Neural cell (in vitro differentiated cells): ENCODE measurements at regions not wholly inside any gene's neighbourhood (a gene's known extent, or its start where the extent isn't known, plus 50 kb on each side); places are given as distances from the start of the nearest gene placed in this dataset.

Source experiments
- H2AFZ ChIP-seq: fragments of 200-600, 300-800 bp; sonication (generic), shearing (Covaris generic); 2 replicates; pipeline ENCODE4 v1.6.0; 2014; ENCODE audit warnings: low read depth, mild to moderate bottlenecking, antibody characterized with exemption, low read length, moderate library complexity
- H3F3A ChIP-seq: fragments of 200-600 bp; shearing (Covaris generic); 2 replicates; pipeline ENCODE4 v1.6.1; 2016; ENCODE audit warnings: mild to moderate bottlenecking, moderate library complexity, mixed read lengths, antibody characterized with exemption, low read length; ENCODE audit not compliant: insufficient read depth, poor library complexity, severe bottlenecking
- H3K27ac ChIP-seq: fragments of 200-600, 300-800 bp; sonication (generic), shearing (Covaris generic); 2 replicates; pipeline ENCODE4 v1.5.1; 2014; ENCODE audit warnings: mild to moderate bottlenecking, low read length, moderate library complexity
- H3K27me3 ChIP-seq: fragments of 300-800, 200-600 bp; sonication (generic), shearing (Covaris generic); 2 replicates; pipeline ENCODE4 v1.6.0; 2014; ENCODE audit warnings: mild to moderate bottlenecking, low read depth, low read length, moderate library complexity; ENCODE audit not compliant: insufficient read depth
- H3K36me3 ChIP-seq: fragments of 300-800, 200-600 bp; sonication (generic), shearing (Covaris generic); 2 replicates; pipeline ENCODE4 v1.5.1; 2014; ENCODE audit warnings: mild to moderate bottlenecking, antibody characterized with exemption, low read length, moderate library complexity; ENCODE audit not compliant: insufficient read depth
- H3K4me2 ChIP-seq: fragments of 300-800, 200-600 bp; sonication (generic), shearing (Covaris generic); 2 replicates; pipeline ENCODE4 v1.6.0; 2014; ENCODE audit warnings: mild to moderate bottlenecking, low read length
- H3K4me3 ChIP-seq: fragments of 300-800, 200-600 bp; sonication (generic), shearing (Covaris generic); 2 replicates; pipeline ENCODE4 v1.5.1; 2014; ENCODE audit warnings: mild to moderate bottlenecking, low read length, moderate library complexity
- H3K79me2 ChIP-seq: fragments of 200-600 bp; shearing (Covaris generic); replicated peaks from 2 replicates; pipeline ENCODE4 v1.6.0; 2014; ENCODE audit warnings: mild to moderate bottlenecking, low read length, moderate library complexity; ENCODE audit not compliant: insufficient read depth
- H3K9ac ChIP-seq: fragments of 300-800, 200-600 bp; sonication (generic), shearing (Covaris generic); 2 replicates; pipeline ENCODE4 v1.6.1; 2016; ENCODE audit warnings: mild to moderate bottlenecking, low read length, mixed read lengths
- H3K9me2 ChIP-seq: fragments of 200-600 bp; shearing (Covaris generic); 2 replicates; pipeline ENCODE4 v1.6.1; 2016; ENCODE audit warnings: mild to moderate bottlenecking, low read length, mixed read lengths; ENCODE audit not compliant: insufficient read depth
- H3K9me3 ChIP-seq: fragments of 200-600, 300-800 bp; sonication (generic), shearing (Covaris generic); 2 replicates; pipeline ENCODE4 v1.6.1; 2016; ENCODE audit warnings: mild to moderate bottlenecking, mixed run types, low read length, moderate library complexity, mixed read lengths
- H4K20me1 ChIP-seq: fragments of 200-600 bp; shearing (Covaris generic); 2 replicates; pipeline ENCODE4 v1.6.1; 2016; ENCODE audit warnings: mild to moderate bottlenecking, mixed run types; ENCODE audit not compliant: insufficient read depth
- EP300 ChIP-seq: fragments of 450-650 bp; conservative IDR thresholded peaks from 2 replicates; pipeline ENCODE4 v1.6.1; 2014; ENCODE audit warnings: antibody characterized with exemption, mild to moderate bottlenecking, moderate library complexity; ENCODE audit not compliant: poor library complexity, severe bottlenecking
- EZH2 ChIP-seq: fragments of 200-600, 300-800 bp; shearing (Covaris generic), sonication (generic); IDR thresholded peaks from 2 replicates; pipeline ENCODE4 v1.6.1; 2014; ENCODE audit warnings: antibody characterized with exemption, low read length, borderline replicate concordance, mild to moderate bottlenecking; ENCODE audit not compliant: insufficient read depth, poor library complexity, severe bottlenecking
- MXI1 ChIP-seq: fragments of 450-650 bp; conservative IDR thresholded peaks from 2 replicates; pipeline ENCODE4 v1.6.1; 2014; ENCODE audit warnings: antibody characterized with exemption, mild to moderate bottlenecking; ENCODE audit not compliant: poor library complexity, severe bottlenecking
- POLR2AphosphoS5 ChIP-seq: IDR thresholded peaks from 2 replicates; pipeline ENCODE4 v1.6.1; 2012
- RAD21 ChIP-seq: fragments of 450-650 bp; conservative IDR thresholded peaks from 2 replicates; pipeline ENCODE4 v1.6.1; 2014; ENCODE audit warnings: antibody characterized with exemption, mild to moderate bottlenecking, moderate library complexity
- SMC3 ChIP-seq: fragments of 450-650 bp; conservative IDR thresholded peaks from 2 replicates; pipeline ENCODE4 v1.6.1; 2014; ENCODE audit warnings: antibody characterized with exemption, mild to moderate bottlenecking, moderate library complexity; ENCODE audit not compliant: poor library complexity
- TAF1 ChIP-seq: IDR thresholded peaks from 2 replicates; pipeline ENCODE4 v1.6.1; 2012; ENCODE audit warnings: low read depth
- TF ChIP-seq, protein P1 (sequence below): IDR thresholded peaks from 2 replicates; pipeline ENCODE4 v1.6.1; 2012; ENCODE audit warnings: borderline replicate concordance
- TF ChIP-seq, protein P2 (sequence below): fragments of 450-650 bp; IDR thresholded peaks from 2 replicates; pipeline ENCODE4 v1.5.1; 2014; ENCODE audit warnings: antibody characterized with exemption, mild to moderate bottlenecking, moderate library complexity; ENCODE audit not compliant: poor library complexity, severe bottlenecking

DNA sequence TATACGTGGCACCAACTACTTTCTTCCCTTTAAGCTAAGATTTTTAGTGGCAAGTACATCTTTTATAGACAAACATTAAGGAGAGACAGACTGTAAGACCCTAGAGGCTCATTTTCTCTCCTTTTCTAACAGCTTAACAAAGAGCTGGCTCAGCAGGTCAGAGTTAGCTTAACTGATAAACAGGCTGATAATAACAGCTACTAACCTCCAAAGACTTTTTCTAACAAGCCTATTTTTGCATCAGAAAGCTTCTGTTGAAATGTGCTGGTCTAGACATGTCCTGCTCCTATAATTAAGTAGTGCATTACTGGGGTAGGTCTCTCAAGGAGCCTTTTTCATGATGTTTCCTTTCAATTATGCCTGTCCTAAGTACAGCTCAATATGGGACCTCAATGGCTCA is 238.2 kb upstream of the FAM3C start:
- Histone ChIP-seq H3F3A (no peaks in the 10 kb centered on the region), H2AFZ (no peak overlapping the region), H3K9ac (no peak overlapping the region), H3K79me2 (no peaks in the 10 kb centered on the region), H4K20me1 (no peaks in the 10 kb centered on the region), H3K4me3 (no peak overlapping the region), H3K9me3 (no peaks in the 10 kb centered on the region), H3K27me3 (no peaks in the 10 kb centered on the region), H3K9me2 (no peaks in the 10 kb centered on the region), H3K36me3 (no peaks in the 10 kb centered on the region), H3K27ac (no peak overlapping the region), H3K4me2 (no peak overlapping the region)
- TF ChIP-seq MXI1 (no peak), POLR2AphosphoS5 (no peak), EZH2 (no peak), RAD21 (no peak), SMC3 (no peak), TAF1 (no peak), EP300 (no peak)
- TF ChIP-seq, protein P1, sequence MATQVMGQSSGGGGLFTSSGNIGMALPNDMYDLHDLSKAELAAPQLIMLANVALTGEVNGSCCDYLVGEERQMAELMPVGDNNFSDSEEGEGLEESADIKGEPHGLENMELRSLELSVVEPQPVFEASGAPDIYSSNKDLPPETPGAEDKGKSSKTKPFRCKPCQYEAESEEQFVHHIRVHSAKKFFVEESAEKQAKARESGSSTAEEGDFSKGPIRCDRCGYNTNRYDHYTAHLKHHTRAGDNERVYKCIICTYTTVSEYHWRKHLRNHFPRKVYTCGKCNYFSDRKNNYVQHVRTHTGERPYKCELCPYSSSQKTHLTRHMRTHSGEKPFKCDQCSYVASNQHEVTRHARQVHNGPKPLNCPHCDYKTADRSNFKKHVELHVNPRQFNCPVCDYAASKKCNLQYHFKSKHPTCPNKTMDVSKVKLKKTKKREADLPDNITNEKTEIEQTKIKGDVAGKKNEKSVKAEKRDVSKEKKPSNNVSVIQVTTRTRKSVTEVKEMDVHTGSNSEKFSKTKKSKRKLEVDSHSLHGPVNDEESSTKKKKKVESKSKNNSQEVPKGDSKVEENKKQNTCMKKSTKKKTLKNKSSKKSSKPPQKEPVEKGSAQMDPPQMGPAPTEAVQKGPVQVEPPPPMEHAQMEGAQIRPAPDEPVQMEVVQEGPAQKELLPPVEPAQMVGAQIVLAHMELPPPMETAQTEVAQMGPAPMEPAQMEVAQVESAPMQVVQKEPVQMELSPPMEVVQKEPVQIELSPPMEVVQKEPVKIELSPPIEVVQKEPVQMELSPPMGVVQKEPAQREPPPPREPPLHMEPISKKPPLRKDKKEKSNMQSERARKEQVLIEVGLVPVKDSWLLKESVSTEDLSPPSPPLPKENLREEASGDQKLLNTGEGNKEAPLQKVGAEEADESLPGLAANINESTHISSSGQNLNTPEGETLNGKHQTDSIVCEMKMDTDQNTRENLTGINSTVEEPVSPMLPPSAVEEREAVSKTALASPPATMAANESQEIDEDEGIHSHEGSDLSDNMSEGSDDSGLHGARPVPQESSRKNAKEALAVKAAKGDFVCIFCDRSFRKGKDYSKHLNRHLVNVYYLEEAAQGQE = no peak
- TF ChIP-seq, protein P2, sequence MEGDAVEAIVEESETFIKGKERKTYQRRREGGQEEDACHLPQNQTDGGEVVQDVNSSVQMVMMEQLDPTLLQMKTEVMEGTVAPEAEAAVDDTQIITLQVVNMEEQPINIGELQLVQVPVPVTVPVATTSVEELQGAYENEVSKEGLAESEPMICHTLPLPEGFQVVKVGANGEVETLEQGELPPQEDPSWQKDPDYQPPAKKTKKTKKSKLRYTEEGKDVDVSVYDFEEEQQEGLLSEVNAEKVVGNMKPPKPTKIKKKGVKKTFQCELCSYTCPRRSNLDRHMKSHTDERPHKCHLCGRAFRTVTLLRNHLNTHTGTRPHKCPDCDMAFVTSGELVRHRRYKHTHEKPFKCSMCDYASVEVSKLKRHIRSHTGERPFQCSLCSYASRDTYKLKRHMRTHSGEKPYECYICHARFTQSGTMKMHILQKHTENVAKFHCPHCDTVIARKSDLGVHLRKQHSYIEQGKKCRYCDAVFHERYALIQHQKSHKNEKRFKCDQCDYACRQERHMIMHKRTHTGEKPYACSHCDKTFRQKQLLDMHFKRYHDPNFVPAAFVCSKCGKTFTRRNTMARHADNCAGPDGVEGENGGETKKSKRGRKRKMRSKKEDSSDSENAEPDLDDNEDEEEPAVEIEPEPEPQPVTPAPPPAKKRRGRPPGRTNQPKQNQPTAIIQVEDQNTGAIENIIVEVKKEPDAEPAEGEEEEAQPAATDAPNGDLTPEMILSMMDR = no peak

DNA sequence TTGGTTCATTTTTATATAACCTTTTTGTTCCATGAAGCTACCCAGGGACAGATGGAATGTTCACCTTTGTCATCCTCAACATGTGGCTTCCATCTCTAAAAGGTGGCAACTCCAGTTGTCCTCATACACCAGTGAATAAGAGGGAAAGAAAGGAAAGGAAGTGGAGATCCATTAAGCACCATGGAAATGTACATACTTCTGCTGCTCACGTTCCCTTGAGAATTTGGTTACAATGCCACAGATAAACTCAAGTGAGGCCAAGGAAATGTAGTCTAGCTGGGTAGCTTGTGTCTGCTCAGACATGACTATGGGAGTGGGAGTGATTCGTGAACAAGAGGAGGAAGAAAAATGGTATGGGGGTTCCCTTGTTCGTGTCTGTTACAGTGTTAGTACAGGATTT is 237.1 kb upstream of the FAM3C start:
- no peak overlapping the region for H3K27ac ChIP-seq
- TF ChIP-seq SMC3 = no peak
- no peak for TF ChIP-seq EZH2
- no peak for TF ChIP-seq POLR2AphosphoS5
- TF ChIP-seq, protein P1 = no peak
- TF ChIP-seq RAD21 = no peak
- TF ChIP-seq, protein P2 = no peak
- TF ChIP-seq MXI1 = no peak
- no peak for TF ChIP-seq TAF1
- no peak for TF ChIP-seq EP300
- H3F3A ChIP-seq = no peaks in the 10 kb centered on the region
- H3K79me2 ChIP-seq = no peaks in the 10 kb centered on the region
- no peaks in the 10 kb centered on the region for H3K9me3 ChIP-seq
- no peaks in the 10 kb centered on the region for H3K27me3 ChIP-seq
- H2AFZ ChIP-seq = no peak overlapping the region
- no peak overlapping the region for H3K4me2 ChIP-seq
- H3K36me3 ChIP-seq = no peaks in the 10 kb centered on the region
- H3K4me3 ChIP-seq = no peak overlapping the region
- no peak overlapping the region for H3K9ac ChIP-seq
- no peaks in the 10 kb centered on the region for H4K20me1 ChIP-seq
- no peaks in the 10 kb centered on the region for H3K9me2 ChIP-seq
